SHP77 treated with DMSO at 0.1 percent for 48 hours (cell line): ENCODE measurements at regions not wholly inside any gene's neighbourhood (a gene's known extent, or its start where the extent isn't known, plus 50 kb on each side); places are given as distances from the start of the nearest gene placed in this dataset.
"Not testable (repeated sequence)": the region's sequence is repeated elsewhere in the genome, so short reads cannot be mapped to it uniquely, and the experiment has no call there.

Experiments used
- DNase-seq: peaks from one replicate; lab custom pipeline; 2025; lab: John Stamatoyannopoulos, UW

DNA sequence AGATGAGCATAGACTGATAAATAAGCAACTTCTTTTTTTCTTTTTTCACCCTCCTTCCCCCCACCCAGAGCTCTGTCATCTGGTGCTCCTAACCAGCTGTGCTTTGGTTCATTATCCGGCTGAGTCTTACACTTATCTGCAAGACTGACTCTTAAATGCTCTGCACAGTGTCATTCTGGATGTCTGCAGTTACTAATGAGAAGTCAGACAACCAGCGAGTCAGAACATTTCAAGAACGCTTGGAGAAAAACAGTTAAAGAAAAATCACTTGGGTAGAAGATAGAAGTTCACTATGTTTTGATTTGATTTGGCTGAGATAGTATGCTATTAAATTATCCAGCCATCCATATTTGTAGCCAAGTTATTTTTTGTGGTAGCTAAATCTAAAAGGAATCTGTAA, 328.9 kb upstream of the PRICKLE1 start:
- DNase-seq, result no peak

DNA sequence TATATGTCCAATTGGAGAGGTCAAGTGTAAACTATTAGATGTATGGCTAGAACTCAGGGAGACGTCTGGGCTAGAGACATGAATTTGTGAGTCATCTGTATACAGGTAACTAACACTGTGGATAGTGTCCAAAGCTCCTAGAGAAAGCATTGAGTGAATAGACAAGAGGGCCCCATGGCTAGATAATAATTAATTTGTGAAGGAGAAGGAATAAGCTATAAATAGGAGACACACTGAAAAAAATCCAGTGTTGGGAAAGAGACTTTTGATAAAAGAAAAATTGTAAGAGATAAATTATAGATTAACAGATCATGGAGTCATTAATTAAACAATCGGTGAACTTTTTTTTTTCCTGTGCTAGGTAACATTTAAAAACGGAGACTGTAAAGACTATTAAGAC, 326.6 kb upstream of the PRICKLE1 start:
- DNase-seq, result no peak

DNA sequence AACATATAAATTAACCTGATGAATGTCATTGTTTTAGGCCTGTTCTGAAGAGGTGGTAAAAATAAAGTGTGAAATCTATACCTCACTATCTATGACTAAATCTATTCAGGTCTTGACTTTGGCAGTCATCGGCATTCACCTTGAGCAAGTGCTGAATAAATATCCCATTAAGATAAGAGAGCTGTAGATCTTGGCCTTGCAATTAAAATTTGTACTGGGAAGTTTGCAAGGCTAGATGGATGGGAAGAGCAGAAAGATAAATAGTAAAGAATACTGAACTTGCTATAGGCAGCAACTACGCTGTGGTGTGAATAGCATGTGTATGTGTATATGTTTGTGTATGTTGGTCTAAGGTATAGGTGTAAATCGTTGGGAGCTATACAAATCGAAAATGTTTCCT, 325.9 kb upstream of the PRICKLE1 start:
- DNase-seq, result no peak

DNA sequence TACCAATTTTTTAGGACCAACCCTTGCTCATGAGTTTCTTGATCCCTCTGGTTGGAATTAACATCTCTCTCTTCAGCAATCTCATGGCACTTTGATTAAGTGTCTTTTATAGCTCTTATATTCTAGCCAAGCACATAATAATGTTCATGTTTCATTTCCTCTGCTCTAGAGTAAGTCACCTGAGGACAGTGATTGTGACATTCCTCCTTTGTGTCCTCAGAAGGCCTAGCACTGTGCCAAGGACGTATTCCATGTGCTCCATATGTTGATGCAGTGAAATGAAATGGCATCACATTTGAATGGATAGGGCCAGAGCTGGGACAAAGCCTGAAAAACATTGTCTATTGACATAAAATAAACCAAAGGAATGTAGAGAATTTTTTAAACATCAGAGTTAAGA, 322.8 kb upstream of the PRICKLE1 start:
- no peak for DNase-seq

DNA sequence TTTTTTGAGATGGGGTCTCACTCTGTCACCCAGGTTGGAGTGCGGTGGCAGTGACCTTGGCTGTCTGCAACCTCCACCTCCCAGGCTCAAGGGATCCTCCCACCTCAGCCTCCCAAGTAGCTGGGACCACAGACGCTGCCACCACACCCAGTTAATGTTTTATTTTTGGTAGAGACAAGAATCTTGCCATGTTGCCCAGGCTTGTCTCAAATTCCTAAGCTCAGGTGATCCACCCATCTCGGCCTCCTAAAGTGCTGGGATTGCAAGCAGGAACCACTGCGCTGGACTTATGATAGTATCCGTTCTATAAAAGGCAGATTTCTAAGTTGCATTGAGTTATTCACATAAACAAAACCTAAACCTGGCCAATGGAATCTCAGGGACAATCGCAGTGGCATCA, 321.1 kb upstream of the PRICKLE1 start:
- DNase-seq, result no peak

DNA sequence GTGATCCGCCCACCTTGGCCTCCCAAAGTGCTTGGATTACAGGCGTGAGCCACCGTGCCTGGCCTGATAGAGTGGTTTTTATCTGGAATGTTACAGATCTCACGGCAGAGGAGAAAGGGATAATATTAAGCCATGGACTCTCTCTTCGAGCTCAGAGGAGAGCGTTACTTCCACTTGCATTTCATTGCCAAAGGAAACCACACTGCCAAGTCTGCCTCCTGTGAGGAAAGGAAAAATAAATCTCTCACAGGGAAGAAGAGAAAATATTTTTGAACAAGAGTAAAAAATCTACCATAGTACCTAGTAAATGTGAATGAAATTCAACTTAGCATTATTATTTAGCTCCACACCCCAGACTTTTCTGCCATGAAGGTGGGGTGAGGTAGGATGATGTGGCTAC, 319.2 kb upstream of the PRICKLE1 start:
- DNase-seq, result no peak

DNA sequence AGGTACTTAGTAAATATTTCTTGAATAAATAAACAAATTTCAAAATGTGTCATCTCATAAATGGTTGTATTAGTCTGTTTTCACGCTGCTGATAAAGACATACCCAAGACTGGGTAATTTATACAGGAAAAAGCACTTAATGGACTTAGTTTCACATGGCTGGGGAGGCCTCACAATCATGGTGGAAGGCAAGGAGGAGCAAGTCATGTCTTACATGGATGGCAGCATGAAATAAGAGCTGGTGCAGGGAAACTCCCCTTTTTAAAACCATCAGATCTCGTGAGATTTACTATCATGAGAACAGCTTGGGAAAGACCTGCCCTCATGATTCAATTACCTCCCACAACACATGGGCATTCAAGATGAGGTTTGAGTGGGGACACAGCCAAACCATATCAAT, 317.3 kb upstream of the PRICKLE1 start:
- DNase-seq, result not testable (repeated sequence)

DNA sequence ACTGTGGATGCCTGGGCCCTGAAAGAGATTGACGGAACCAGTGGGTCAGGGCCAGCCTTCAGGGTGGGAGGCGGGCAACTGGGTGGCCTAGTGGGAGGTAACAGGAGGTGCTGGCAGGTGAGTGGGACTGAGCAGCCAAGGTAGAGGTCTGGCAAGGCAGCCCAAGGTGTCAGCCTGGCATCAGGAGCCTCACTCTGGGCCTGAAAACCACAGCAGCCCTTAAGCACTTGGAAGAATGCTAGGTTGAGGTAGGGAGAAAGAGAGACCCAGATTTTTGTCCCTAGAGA, 315.8 kb upstream of the PRICKLE1 start:
- DNase-seq, result no peak

DNA sequence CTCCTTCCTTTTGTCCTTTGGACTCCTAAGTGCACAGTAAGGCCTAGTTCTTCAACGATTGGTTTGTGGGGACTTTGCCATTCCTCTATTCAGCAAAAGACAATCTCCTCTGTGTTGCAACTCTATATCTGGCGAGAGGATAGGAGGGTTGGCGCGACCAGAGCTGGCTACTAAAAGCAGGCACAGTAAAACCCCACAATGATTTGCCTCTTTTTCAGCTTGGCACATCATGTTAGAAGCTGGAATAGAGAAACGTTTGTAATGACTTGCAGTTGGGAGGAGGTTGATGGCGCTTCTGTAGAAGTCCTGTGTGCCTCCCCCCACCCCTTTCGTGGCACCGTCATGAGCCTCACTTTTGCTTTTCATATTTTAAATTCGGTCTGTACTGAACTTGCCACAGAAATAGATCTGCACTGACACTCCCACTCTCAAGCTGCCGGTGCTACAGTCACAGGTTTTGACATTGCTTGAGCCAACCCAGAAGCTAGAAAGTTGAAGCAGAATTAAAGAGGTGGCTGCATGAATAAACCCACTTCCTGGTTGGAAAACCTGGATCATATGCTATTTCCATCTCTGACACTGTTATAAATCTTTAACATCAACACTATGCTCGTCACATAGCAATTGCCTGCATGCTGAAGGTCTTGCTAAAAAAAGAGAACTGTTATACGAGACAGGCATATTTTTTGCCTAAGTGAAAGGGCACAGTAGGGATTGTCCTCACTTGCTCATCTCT, 315.3 kb upstream of the PRICKLE1 start:
- DNase-seq, result no peak

DNA sequence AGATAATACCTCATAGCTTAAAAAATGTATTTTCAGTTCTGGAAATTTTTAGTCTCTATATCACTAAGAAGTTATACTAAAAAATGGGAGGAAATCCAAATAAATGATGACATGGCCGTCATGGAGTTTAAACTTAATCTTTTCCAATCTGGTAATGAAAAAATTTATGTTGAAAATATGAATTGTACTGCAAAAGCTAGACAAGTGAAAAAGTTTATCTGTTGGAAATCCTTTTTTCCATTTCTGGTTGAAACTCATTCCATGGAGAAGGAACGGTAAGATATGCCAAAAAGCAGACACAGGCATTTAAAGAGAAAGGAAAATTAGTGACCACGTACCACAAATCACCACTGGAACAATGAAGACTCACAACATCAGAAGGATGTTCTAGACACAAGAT, 314.2 kb upstream of the PRICKLE1 start:
- DNase-seq, result no peak

DNA sequence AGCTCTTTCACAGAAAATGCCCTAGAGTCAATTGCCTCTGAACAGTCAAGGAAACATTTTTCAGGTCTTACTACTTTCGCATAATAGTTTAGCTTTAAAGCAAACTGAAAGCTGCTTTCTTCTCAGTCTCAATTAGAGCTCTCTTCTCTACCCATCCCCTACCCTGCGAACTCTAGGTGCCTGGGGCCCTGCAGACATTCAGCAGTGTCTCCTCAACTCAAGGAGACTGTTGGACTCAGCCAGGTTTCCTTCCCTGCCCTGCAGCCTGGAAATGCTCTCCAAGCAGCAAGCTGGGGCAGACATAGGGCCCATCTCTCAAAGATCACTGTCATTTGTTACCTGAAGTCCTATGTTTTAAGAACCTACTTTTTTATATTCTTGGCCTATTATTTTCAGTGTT, 312.5 kb upstream of the PRICKLE1 start:
- no peak for DNase-seq

DNA sequence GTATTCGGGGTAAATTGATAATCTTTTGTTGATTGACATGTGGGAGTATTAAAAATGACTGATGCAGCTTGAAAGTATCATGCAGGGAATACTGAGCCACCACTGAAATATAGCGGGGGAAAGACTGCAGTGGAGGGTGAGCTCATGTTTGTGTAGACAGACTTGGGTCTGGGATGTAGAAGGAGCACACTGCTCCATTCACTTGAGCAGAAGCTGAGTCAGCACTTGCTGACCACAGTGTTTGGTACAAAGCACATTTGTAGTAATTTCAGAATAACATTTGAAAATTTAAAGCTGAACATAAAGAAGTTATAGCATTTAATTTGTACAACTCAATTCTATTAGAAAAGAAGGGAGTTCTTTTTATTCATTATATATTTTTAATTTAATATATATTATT, 304.3 kb upstream of the PRICKLE1 start:
- no peak for DNase-seq

DNA sequence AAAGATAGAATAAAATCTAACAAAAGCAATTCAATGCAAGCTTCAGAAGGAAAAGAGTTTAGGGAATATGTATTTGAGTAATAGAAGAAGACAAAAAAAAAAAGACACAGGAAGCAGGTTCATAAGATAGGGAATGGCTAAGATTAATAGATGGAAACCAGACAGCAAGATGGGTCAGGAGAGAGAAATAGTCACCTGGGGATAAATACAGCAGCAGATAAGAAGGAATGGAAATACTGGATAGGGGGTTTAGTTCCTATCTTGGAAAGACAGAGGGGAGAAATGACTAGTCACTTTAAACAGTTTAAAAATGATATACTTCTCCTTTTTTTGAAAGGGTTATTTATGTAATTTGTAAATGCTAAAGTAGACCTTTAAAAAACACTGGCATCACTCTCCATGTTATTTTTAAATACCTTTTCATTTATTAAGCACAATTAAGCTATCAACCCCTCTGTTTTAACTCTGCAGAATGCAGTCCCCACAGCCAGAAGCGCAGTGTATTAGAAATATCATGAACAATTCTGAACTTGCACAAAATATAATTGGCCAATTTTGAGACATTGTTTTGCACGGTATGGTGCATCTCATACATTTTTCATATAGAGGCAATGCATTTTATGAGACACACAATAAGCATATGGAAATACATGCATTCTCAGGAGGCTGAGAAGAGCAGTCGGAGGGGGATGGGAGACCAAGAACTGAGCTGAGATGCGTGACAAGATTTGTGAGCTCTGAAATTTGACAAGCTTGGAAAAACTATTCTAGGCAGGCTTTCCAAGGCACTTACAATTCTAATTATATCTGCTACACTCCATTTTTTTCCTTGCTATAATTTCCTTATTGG, 303.4 kb upstream of the PRICKLE1 start:
- no peak for DNase-seq

DNA sequence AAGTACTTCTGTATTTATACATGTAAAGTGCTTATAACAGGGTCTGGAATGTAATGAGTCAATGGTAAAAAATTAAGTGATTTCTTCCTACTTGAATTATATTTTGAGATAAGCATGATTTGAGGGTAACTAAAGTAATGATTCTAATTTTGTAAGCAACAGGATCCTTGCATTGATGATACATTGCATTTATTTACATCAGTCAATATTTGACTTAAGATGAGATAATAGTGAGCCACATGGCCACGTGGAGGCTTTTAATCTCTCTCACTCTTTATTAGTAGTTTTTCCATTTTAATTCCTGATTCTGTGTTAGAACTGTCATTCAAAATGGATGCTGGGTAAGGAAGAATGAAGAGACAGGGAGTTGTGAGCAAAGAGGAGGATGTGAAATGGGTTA, 298.1 kb upstream of the PRICKLE1 start:
- DNase-seq, result no peak

DNA sequence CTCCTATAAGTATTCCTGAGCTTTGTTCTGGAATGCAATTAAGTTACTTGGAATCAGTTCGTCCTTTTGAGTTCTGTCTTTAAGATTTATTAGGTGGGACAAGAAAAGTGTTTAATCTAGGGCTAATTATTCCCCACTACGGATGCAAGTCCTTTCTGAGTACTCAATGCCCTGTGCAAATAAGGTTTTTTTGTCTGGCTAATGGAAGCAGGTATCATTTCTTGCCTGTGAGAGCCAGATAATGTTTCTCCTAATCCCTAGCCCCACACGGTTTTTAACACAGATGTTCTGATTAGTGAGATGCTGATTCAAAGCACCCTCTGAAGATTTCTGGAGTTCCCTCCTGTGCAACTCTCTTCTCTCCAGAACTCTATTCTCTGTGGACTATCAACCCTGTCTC, 296.6 kb upstream of the PRICKLE1 start:
- DNase-seq, result no peak

DNA sequence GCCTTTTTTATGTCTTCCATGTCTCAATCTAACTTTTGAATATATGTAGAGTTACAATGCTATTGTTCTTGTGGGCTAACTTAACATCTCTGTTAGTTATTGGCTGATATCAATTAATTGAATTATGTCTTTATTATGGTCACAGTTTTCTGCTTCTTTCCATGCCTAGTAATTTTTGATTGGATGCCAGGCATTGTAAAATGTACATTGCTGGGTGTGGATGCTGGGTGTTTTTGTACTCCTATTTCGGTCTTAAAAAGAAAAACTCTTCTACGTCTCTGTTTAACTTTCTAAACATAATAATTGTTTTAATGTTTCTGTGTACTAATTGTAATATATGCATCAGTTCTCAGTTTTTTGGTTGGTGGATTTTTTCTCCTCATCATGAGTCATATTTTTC, 296.1 kb upstream of the PRICKLE1 start:
- DNase-seq, result no peak

DNA sequence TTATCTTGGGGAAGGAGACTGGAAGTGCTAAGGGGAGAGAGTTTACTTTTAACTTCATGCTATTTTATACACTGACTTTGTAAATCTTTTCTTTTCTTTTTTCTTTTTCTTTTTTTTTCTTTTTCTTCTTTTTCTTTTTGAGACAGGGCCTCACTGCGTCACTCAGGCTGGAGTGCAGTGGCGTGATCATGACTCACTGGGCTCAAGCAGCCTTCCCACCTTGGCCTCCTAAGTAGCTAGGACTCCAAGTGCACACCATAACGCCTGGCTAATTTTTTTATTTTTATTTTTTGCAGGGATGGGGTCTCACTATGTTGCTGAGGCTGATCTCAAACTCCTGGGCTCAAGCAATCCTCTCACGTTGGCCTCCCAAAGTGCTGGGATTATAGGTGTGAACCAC, 294.6 kb upstream of the PRICKLE1 start:
- no peak for DNase-seq

DNA sequence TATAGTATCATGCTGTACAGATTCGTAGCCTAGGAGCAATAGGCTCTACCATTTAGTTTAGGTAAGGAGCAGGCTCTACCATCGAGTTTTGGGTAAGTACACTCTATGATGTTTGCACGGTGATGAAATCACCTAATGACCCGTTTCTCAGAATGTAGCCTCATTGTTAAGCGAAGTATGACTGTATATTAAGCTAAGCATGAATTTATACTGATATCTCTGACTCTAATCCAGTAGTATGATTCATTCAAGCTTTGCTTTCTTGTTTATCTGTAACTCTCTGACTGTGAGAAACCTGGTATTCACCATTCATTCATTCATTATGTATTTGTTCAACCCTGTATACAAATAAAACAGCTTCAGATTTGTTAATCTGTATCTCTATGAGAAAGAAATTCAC, 283.9 kb upstream of the PRICKLE1 start:
- DNase-seq, result no peak

DNA sequence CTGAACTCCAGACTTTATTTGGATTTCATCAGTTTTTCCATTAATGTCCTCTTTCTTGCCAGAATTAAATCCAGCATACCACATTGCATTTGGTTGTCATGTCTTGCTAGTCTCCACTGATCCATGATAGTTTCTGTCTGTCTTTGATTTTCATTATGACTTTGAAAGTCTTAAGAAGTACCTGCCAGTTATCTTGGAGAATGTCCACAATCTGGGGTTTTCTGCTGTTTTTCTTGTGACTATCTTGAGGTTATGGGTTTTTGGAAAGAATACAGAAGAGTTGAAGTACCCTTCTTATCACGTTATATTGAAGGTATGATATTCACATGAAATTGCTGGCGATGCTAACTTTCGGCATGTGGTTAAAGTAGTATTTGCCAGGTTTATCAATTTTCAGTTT, 282.3 kb upstream of the PRICKLE1 start:
- no peak for DNase-seq

DNA sequence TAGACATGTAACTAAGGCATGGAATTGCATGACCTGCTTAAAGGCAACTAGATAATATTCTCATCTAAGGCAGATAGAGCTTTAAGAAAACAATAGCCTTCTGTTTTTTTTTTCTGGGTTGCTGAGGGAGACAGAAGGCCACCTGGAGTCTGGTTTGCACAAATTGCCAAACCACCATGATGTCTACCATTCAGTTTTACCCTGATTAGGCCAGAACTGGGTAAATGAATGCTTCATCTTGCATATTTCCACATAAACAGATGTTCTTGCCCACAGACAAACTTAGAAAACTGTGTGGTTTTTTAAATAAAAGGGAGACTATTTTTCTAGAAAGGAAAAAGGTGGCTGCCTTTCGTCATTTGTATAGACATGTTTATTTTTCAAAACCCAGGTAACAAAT, 278.7 kb upstream of the PRICKLE1 start:
- no peak for DNase-seq

DNA sequence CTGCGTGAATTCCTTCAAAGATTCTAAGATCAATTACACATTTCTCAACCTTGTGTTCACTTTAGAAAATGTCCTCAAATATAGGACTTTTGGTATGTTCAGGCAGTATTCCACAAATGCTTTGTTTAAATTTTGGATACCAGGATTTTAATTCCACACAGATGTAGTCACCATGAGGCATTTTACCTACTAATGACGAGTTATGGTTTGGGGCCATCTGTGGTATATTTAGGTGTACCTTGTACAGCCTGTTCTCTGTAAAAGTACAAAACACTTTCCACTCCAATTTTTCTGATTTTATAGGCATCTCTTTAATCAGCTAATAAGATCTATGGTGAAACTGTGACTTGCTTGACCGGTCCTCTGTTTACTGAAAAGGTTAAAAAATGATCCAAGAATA, 275.7 kb upstream of the PRICKLE1 start:
- DNase-seq, result no peak

DNA sequence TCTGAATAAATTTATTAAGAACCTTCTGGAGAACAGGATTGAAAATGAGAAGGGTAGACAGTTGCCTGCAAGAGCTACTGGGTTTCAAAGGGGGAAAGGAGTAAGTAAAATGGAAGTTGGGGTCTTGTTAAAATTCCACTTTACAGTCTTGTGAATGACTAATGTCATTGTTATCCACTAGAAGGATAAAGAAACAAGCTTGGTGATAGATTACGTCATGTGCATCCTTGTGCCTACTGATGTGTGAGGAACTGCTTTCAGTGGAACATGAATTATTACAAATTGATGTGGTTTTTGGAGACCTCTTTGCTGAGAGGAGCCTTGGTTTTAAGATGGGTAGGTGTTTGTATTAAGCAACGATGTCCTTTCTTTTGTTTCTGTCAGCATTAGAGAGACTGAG, 272.5 kb upstream of the PRICKLE1 start:
- no peak for DNase-seq

DNA sequence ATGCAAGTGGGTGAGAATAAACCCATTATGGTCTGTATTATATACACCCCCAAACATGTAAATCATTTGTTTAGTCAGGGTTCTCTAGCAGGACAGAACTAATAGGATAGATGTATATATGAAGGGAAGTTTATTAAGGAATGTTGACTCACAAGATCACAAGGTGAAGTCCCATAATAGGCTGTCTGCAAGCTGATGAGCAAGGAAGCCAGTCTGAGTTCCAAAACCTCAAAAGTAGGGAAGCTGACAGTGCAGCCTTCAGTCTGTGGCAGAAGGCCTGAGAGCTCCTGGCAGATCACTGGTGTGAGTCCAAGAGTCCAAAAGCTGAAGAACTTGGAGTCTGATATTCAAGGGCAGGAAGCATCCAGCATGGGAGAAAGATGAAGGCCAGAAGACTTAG, 270.8 kb upstream of the PRICKLE1 start:
- not testable (repeated sequence) for DNase-seq

DNA sequence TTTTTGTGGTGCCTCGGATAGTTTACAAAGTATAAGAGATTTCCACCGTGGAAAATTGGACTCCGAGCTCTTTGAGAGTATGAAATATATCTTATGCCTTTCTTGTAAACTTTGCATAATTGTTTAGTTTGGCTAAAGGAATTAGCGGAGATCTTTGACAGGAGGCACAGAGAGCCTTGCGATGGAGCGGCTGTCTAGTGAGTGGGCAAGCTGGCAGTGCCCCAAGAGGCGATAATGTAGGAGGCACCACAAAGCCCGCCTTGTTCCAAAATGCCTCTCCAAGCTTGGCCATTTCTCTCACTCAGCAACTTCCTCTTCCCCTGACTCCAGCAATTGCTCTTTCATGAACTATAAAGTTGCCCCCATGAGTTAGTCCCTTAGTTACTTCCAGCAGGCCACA, 270.1 kb upstream of the PRICKLE1 start:
- DNase-seq, result no peak
